GM12878 (cell line): ENCODE measurements at regions not wholly inside any gene's neighbourhood (a gene's known extent, or its start where the extent isn't known, plus 50 kb on each side); places are given as distances from the start of the nearest gene placed in this dataset.

Source experiments
- ATAC-seq: fragments of 200-7000 bp; cut with Tn5 transposase; 3 replicates; pipeline ENCODE4 v1.9.1; 2020; ENCODE audit warnings: mild to moderate bottlenecking, moderate library complexity
- BruUV-seq: library from RNA; stranded (reverse); fragments of 400-500 nt; replicated peaks from 2 replicates; lab custom pipeline; 2021; lab: Mats Ljungman, UMichigan
- CTCF ChIA-PET: fragments of 300-600 bp; sonication (Branson Sonifier 250); formaldehyde crosslinking; extraction: SDS; loops from one replicate; lab custom pipeline; 2021; ENCODE audit warnings: inconsistent platforms; lab: Yijun Ruan, JAX
- POLR2A ChIA-PET: fragments of 350-600 bp; formaldehyde crosslinking; extraction: SDS; loops from one replicate; lab custom pipeline; 2021; ENCODE audit warnings: inconsistent platforms; lab: Charles Lee
- RAD21 ChIA-PET: fragments of 300-600 bp; sonication (Branson Sonifier 250); formaldehyde crosslinking; loops from one replicate; lab custom pipeline; 2023; ENCODE audit warnings: antibody characterized with exemption; ENCODE audit not compliant: unreplicated experiment; lab: Charles Lee
- SMC1A ChIA-PET: fragments of 300-600 bp; sonication (Branson Sonifier 250); formaldehyde crosslinking; loops from one replicate; lab custom pipeline; 2023; ENCODE audit not compliant: unreplicated experiment, uncharacterized antibody; lab: Charles Lee
- DNase-seq: peaks from one replicate; pipeline ENCODE4 v3.0.0-alpha.2; 2011; ENCODE audit warnings: low read depth, low spot score
- FAIRE-seq: peaks from 3 replicates; lab custom pipeline; 2011; peaks lifted over from hg19 to GRCh38; lab: Jason Lieb, UNC
- H2AFZ ChIP-seq: 2 replicates; pipeline ENCODE4 v1.6.0; 2011; ENCODE audit warnings: low read depth, low read length, control low read depth; ENCODE audit not compliant: control insufficient read depth
- H3K27ac ChIP-seq: 2 replicates; pipeline ENCODE4 v1.5.1; 2011; ENCODE audit warnings: control low read depth; ENCODE audit not compliant: control insufficient read depth, insufficient read depth
- H3K27me3 ChIP-seq, 2 experiments: replicated peaks in 1 of 2; 2 replicates each; pipeline versions ENCODE4 v1.6.0 to v1.6.1; 2011; ENCODE audit warnings: low read length in 1 of 2; ENCODE audit not compliant: control insufficient read depth in 2 of 2, insufficient read depth in 2 of 2
- H3K36me3 ChIP-seq, 2 experiments: 2 replicates each; pipeline ENCODE4 v1.5.1; 2011; ENCODE audit warnings: low read length in 1 of 2; ENCODE audit not compliant: control insufficient read depth in 2 of 2, insufficient read depth in 2 of 2
- H3K4me1 ChIP-seq: 2 replicates; pipeline ENCODE4 v1.6.1; 2011; ENCODE audit warnings: mild to moderate bottlenecking, low read length, moderate library complexity, mixed read lengths; ENCODE audit not compliant: control insufficient read depth, insufficient read depth
- H3K4me2 ChIP-seq: 2 replicates; pipeline ENCODE4 v1.6.0; 2011; ENCODE audit warnings: control low read depth; ENCODE audit not compliant: control insufficient read depth, insufficient read depth
- H3K4me3 ChIP-seq: fragments of 200-600 bp; sonication (generic); 2 replicates; pipeline ENCODE4 v1.5.1; 2016
- H3K79me2 ChIP-seq: 2 replicates; pipeline ENCODE4 v1.6.0; 2011; ENCODE audit warnings: low read length; ENCODE audit not compliant: control insufficient read depth, insufficient read depth
- H3K9ac ChIP-seq: 2 replicates; pipeline ENCODE4 v1.8.0; 2011; ENCODE audit warnings: low read length, control low read depth, mixed read lengths; ENCODE audit not compliant: control insufficient read depth, insufficient read depth
- H3K9me3 ChIP-seq: replicated peaks from 3 replicates; pipeline ENCODE4 v1.5.1; 2011; ENCODE audit warnings: mild to moderate bottlenecking, low read length; ENCODE audit not compliant: control insufficient read depth, insufficient read depth
- H4K20me1 ChIP-seq: 2 replicates; pipeline ENCODE4 v1.6.0; 2011; ENCODE audit not compliant: control insufficient read depth, insufficient read depth
- BCL11A ChIP-seq: IDR thresholded peaks from 2 replicates; pipeline ENCODE4 v1.6.1; 2011; ENCODE audit warnings: low read depth, low read length
- DPF2 ChIP-seq: fragments of 450-650 bp; IDR thresholded peaks from 2 replicates; pipeline ENCODE4 v1.6.1; 2017; ENCODE audit warnings: mild to moderate bottlenecking
- HDGF ChIP-seq: fragments of 450-650 bp; IDR thresholded peaks from 2 replicates; pipeline ENCODE4 v1.6.1; 2016; ENCODE audit warnings: antibody characterized with exemption
- KAT2A ChIP-seq: conservative IDR thresholded peaks from 2 replicates; pipeline ENCODE4 v1.6.1; 2011; ENCODE audit warnings: low read depth, low read length; ENCODE audit not compliant: control insufficient read depth
- KLF5 ChIP-seq: fragments of 450-650 bp; IDR thresholded peaks from 2 replicates; pipeline ENCODE4 v1.6.1; 2014; ENCODE audit warnings: mild to moderate bottlenecking; ENCODE audit not compliant: partially characterized antibody
- MTA3 ChIP-seq: IDR thresholded peaks from 2 replicates; pipeline ENCODE4 v1.6.1; 2012; ENCODE audit warnings: low read length, inconsistent platforms, borderline replicate concordance
- TCF3 ChIP-seq: IDR thresholded peaks from 2 replicates; pipeline ENCODE4 v1.6.1; 2012; ENCODE audit warnings: low read depth, mild to moderate bottlenecking, low read length, borderline replicate concordance; ENCODE audit not compliant: insufficient read depth
- WRNIP1 ChIP-seq: IDR thresholded peaks from 2 replicates; pipeline ENCODE4 v1.6.1; 2011; ENCODE audit warnings: low read depth, low read length, improper control_type of control experiment, borderline replicate concordance
- ZNF207 ChIP-seq: fragments of 450-650 bp; IDR thresholded peaks from 2 replicates; pipeline ENCODE4 v1.6.1; 2014; ENCODE audit warnings: antibody characterized with exemption, mild to moderate bottlenecking, borderline replicate concordance
- ZNF217 ChIP-seq: fragments of 450-650 bp; IDR thresholded peaks from 2 replicates; pipeline ENCODE4 v1.6.1; 2017; ENCODE audit warnings: antibody characterized with exemption, mild to moderate bottlenecking
- ZNF384 ChIP-seq: IDR thresholded peaks from 2 replicates; pipeline ENCODE4 v1.6.1; 2012; ENCODE audit warnings: low read depth, mild to moderate bottlenecking, low read length, improper control_type of control experiment, borderline replicate concordance
- WGBS: methylation state at CpG from one replicate; pipeline ENCODE4 v1.1.6; 2016; ENCODE audit warnings: low lambda C conversion rate; ENCODE audit not compliant: insufficient replicate concordance, insufficient coverage; ENCODE audit errors: missing lambda C conversion rate; 5-methylcytosine and 5-hydroxymethylcytosine counted together
- in situ Hi-C: fragments of 300-500 bp; cut with MboI; formaldehyde crosslinking; loops from 9 replicates; pipeline ENCODE4 v1.14.3; 2018; ENCODE audit warnings: mixed read lengths
- intact Hi-C: fragments of 100-400 bp; cut with micrococcal nuclease; formaldehyde crosslinking; loops from one replicate; pipeline ENCODE4 v1.14.2; 2022; ENCODE audit not compliant: unreplicated experiment
- TF ChIP-seq, protein P1 (sequence below): IDR thresholded peaks from 2 replicates; pipeline ENCODE4 v1.6.1; 2011; ENCODE audit warnings: mild to moderate bottlenecking, low read depth, low read length, moderate library complexity; ENCODE audit not compliant: insufficient replicate concordance
- TF ChIP-seq, protein P2 (sequence below): IDR thresholded peaks from 2 replicates; pipeline ENCODE4 v1.6.1; 2012; ENCODE audit warnings: low read depth, low read length, improper control_type of control experiment
- TF ChIP-seq, protein P3 (sequence below): IDR thresholded peaks from 2 replicates; pipeline ENCODE4 v1.6.1; 2012; ENCODE audit warnings: improper control_type of control experiment, low read depth, low read length; ENCODE audit not compliant: insufficient replicate concordance
- TF ChIP-seq, protein P4 (sequence below): fragments of 450-650 bp; IDR thresholded peaks from 2 replicates; pipeline ENCODE4 v1.6.1; 2018; ENCODE audit warnings: mild to moderate bottlenecking, low read depth, moderate library complexity; ENCODE audit not compliant: partially characterized antibody

DNA sequence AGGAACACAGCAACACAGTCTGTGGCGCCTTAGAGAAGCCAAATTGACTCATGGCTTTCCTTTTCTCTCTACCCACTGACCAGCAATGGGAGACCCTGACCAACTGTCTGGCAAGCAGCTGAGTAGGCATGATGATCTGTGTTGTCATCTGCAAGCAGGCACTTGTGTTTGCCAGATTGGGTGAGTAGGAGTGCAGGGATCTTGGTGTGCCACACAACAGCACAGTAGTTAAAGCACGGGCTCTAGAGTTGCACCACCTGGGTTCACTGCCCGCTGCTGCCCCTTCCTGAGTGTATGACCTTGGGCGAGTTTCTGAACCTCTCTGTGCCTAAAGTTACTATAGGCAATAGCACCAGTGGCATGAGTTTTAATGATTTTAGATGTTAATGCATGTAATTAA is 95.7 kb upstream of the CD53 start:
- in situ Hi-C loops: no loop called here
- FAIRE-seq: no peak
- CTCF ChIA-PET: interaction anchor here (7.7 kb wide), 1 partner anchor 11 kb away, joined by 93 read pairs; no protein-coding TSS in a partner anchor

More for the DNA sequence above, 95.7 kb upstream of the CD53 start:
- DNase-seq: no peak
- POLR2A ChIA-PET: no interaction called here
- Histone ChIP-seq H3K79me2 (no peaks in the 10 kb centered on the region), H3K9ac (no peak overlapping the region), H3K27me3 (no peaks in the 10 kb centered on the region), H3K36me3 (no peaks in the 10 kb centered on the region), H3K9me3 (no peaks in the 10 kb centered on the region), H3K4me2 (no peak overlapping the region)
- 56% methylated on average over 4 of the region's 4 CpGs for WGBS
- RAD21 ChIA-PET: no interaction called here
- intact Hi-C loops: no loop called here
- no TSS peak for BruUV-seq
- TF ChIP-seq MTA3: no peak
- TF ChIP-seq BCL11A: no peak
- TF ChIP-seq, protein P1, sequence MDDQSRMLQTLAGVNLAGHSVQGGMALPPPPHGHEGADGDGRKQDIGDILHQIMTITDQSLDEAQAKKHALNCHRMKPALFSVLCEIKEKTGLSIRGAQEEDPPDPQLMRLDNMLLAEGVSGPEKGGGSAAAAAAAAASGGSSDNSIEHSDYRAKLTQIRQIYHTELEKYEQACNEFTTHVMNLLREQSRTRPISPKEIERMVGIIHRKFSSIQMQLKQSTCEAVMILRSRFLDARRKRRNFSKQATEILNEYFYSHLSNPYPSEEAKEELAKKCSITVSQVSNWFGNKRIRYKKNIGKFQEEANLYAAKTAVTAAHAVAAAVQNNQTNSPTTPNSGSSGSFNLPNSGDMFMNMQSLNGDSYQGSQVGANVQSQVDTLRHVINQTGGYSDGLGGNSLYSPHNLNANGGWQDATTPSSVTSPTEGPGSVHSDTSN: no peak
- no peak for TF ChIP-seq DPF2
- TF ChIP-seq ZNF217: no peak
- TF ChIP-seq HDGF: no peak
- TF ChIP-seq KLF5: no peak
- TF ChIP-seq, protein P2, sequence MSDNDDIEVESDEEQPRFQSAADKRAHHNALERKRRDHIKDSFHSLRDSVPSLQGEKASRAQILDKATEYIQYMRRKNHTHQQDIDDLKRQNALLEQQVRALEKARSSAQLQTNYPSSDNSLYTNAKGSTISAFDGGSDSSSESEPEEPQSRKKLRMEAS: no peak
- TF ChIP-seq TCF3: no peak
- no peak for TF ChIP-seq ZNF207
- no peak for TF ChIP-seq ZNF384
- TF ChIP-seq, protein P3, sequence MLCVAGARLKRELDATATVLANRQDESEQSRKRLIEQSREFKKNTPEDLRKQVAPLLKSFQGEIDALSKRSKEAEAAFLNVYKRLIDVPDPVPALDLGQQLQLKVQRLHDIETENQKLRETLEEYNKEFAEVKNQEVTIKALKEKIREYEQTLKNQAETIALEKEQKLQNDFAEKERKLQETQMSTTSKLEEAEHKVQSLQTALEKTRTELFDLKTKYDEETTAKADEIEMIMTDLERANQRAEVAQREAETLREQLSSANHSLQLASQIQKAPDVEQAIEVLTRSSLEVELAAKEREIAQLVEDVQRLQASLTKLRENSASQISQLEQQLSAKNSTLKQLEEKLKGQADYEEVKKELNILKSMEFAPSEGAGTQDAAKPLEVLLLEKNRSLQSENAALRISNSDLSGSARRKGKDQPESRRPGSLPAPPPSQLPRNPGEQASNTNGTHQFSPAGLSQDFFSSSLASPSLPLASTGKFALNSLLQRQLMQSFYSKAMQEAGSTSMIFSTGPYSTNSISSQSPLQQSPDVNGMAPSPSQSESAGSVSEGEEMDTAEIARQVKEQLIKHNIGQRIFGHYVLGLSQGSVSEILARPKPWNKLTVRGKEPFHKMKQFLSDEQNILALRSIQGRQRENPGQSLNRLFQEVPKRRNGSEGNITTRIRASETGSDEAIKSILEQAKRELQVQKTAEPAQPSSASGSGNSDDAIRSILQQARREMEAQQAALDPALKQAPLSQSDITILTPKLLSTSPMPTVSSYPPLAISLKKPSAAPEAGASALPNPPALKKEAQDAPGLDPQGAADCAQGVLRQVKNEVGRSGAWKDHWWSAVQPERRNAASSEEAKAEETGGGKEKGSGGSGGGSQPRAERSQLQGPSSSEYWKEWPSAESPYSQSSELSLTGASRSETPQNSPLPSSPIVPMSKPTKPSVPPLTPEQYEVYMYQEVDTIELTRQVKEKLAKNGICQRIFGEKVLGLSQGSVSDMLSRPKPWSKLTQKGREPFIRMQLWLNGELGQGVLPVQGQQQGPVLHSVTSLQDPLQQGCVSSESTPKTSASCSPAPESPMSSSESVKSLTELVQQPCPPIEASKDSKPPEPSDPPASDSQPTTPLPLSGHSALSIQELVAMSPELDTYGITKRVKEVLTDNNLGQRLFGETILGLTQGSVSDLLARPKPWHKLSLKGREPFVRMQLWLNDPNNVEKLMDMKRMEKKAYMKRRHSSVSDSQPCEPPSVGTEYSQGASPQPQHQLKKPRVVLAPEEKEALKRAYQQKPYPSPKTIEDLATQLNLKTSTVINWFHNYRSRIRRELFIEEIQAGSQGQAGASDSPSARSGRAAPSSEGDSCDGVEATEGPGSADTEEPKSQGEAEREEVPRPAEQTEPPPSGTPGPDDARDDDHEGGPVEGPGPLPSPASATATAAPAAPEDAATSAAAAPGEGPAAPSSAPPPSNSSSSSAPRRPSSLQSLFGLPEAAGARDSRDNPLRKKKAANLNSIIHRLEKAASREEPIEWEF: no peak
- TF ChIP-seq, protein P4, sequence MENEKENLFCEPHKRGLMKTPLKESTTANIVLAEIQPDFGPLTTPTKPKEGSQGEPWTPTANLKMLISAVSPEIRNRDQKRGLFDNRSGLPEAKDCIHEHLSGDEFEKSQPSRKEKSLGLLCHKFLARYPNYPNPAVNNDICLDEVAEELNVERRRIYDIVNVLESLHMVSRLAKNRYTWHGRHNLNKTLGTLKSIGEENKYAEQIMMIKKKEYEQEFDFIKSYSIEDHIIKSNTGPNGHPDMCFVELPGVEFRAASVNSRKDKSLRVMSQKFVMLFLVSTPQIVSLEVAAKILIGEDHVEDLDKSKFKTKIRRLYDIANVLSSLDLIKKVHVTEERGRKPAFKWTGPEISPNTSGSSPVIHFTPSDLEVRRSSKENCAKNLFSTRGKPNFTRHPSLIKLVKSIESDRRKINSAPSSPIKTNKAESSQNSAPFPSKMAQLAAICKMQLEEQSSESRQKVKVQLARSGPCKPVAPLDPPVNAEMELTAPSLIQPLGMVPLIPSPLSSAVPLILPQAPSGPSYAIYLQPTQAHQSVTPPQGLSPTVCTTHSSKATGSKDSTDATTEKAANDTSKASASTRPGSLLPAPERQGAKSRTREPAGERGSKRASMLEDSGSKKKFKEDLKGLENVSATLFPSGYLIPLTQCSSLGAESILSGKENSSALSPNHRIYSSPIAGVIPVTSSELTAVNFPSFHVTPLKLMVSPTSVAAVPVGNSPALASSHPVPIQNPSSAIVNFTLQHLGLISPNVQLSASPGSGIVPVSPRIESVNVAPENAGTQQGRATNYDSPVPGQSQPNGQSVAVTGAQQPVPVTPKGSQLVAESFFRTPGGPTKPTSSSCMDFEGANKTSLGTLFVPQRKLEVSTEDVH: no peak
- no peak for TF ChIP-seq KAT2A
- TF ChIP-seq WRNIP1: no peak
- TF ChIP-seq, all 136 proteins: peak for 0
- no peak overlapping the region for H2AFZ ChIP-seq
- no peak overlapping the region for H3K4me3 ChIP-seq
- H3K27ac ChIP-seq: no peak overlapping the region
- no peaks in the 10 kb centered on the region for H3K4me1 ChIP-seq
- SMC1A ChIA-PET: no interaction called here
- H4K20me1 ChIP-seq: no peaks in the 10 kb centered on the region
- ATAC-seq: no peak
